OCI-LY7 (cell line): ENCODE measurements at regions not wholly inside any gene's neighbourhood (a gene's known extent, or its start where the extent isn't known, plus 50 kb on each side); places are given as distances from the start of the nearest gene placed in this dataset.

Experiments used
- EZH2phosphoT487 ChIP-seq: fragments of 200-600 bp; sonication (generic); IDR thresholded peaks from 2 replicates; pipeline ENCODE4 v1.6.1; 2018; ENCODE audit warnings: low read depth, borderline replicate concordance, mild to moderate bottlenecking, mixed run types, antibody characterized with exemption, low read length, moderate library complexity, mixed read lengths
- TF ChIP-seq, protein P1 (sequence below): fragments of 200-600 bp; sonication (generic); conservative IDR thresholded peaks from 2 replicates; pipeline ENCODE4 v1.5.1; 2014; ENCODE audit warnings: mild to moderate bottlenecking, antibody characterized with exemption, low read length, moderate library complexity, mixed read lengths

DNA sequence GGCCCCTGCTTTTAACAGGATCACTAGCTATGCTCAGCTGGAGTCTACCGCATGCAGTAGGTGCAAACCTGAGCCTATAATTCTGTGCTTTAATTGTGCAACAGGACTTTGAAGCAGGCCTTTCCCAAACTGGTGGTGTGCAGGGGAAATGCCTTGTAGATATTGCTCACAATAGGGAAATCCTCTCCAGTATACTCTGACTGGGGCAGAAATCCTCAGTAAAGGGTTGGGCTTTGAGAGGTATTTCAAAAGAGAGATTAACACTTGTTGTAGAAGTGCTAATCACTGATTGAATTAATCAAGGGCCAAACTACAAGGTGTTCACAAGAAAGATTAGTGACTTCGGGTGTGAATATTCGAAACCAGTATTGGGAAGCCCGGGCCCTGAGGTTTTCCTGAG, 58.5 kb upstream of the EXOC6 start:
- TF ChIP-seq, protein P1, sequence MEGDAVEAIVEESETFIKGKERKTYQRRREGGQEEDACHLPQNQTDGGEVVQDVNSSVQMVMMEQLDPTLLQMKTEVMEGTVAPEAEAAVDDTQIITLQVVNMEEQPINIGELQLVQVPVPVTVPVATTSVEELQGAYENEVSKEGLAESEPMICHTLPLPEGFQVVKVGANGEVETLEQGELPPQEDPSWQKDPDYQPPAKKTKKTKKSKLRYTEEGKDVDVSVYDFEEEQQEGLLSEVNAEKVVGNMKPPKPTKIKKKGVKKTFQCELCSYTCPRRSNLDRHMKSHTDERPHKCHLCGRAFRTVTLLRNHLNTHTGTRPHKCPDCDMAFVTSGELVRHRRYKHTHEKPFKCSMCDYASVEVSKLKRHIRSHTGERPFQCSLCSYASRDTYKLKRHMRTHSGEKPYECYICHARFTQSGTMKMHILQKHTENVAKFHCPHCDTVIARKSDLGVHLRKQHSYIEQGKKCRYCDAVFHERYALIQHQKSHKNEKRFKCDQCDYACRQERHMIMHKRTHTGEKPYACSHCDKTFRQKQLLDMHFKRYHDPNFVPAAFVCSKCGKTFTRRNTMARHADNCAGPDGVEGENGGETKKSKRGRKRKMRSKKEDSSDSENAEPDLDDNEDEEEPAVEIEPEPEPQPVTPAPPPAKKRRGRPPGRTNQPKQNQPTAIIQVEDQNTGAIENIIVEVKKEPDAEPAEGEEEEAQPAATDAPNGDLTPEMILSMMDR: no peak
- TF ChIP-seq EZH2phosphoT487: no peak
